ENCODE measurements at regions not wholly inside any gene's neighbourhood (a gene's known extent, or its start where the extent isn't known, plus 50 kb on each side); places are given as distances from the start of the nearest gene placed in this dataset.

- TF ChIP-seq EP300 (IDR thresholded peaks at IDR 0.05; ENCODE audit: borderline replicate concordance): no peak
- no peak for TF ChIP-seq FOXM1 (IDR thresholded peaks at IDR 0.05; ENCODE audit: borderline replicate concordance, low read depth)
- no peak for TF ChIP-seq USF1 (IDR thresholded peaks at IDR 0.05)
- TF ChIP-seq MAX (IDR thresholded peaks at IDR 0.05): no peak
- no peak for TF ChIP-seq EGR1 (IDR thresholded peaks at IDR 0.05)
- no peak for TF ChIP-seq TCF12 (IDR thresholded peaks at IDR 0.05; ENCODE audit: low read depth)
- no peak for TF ChIP-seq YY1 (IDR thresholded peaks at IDR 0.05; ENCODE audit: low read depth)
- TF ChIP-seq TAF1 (IDR thresholded peaks at IDR 0.05; ENCODE audit: low read depth): no peak
- no peak for TF ChIP-seq CREB1 (IDR thresholded peaks at IDR 0.05; ENCODE audit: low read depth)
- no peak for TF ChIP-seq TEAD4 (IDR thresholded peaks at IDR 0.05)
- no peak for TF ChIP-seq ZBTB7A (IDR thresholded peaks at IDR 0.05; ENCODE audit: low read depth)
Measured at GRCh38 chr14:22325676-22326400, 263.2 kb downstream of the DAD1 start.

GRCh38 chr14:22320362-22320750 is 268.7 kb downstream of the DAD1 start:
- TF ChIP-seq EP300 (IDR thresholded peaks at IDR 0.05; ENCODE audit: borderline replicate concordance) (no peak), RAD21 (IDR thresholded peaks at IDR 0.05; ENCODE audit: low read depth) (peak; percentile 37; the same call in 1 of the 2 replicates)

- TF ChIP-seq NFIC (IDR thresholded peaks at IDR 0.05): no peak
- TF ChIP-seq ZBTB7A (IDR thresholded peaks at IDR 0.05; ENCODE audit: low read depth): no peak
- TF ChIP-seq RAD21 (IDR thresholded peaks at IDR 0.05; ENCODE audit: low read depth): peak; percentile 77
- no peak for TF ChIP-seq YY1 (IDR thresholded peaks at IDR 0.05; ENCODE audit: low read depth)
Measured at GRCh38 chr14:22319526-22320361, 269.3 kb downstream of the DAD1 start.

- TF ChIP-seq MAX (IDR thresholded peaks at IDR 0.05): no peak
- TF ChIP-seq TAF1 (IDR thresholded peaks at IDR 0.05; ENCODE audit: low read depth): no peak
- TF ChIP-seq YY1 (IDR thresholded peaks at IDR 0.05; ENCODE audit: low read depth): no peak
- no peak for TF ChIP-seq REST (IDR thresholded peaks at IDR 0.05; ENCODE audit: low read depth)
- TF ChIP-seq EP300 (IDR thresholded peaks at IDR 0.05; ENCODE audit: borderline replicate concordance): no peak
- TF ChIP-seq RAD21 (IDR thresholded peaks at IDR 0.05; ENCODE audit: low read depth): no peak
- no peak for TF ChIP-seq FOXM1 (IDR thresholded peaks at IDR 0.05; ENCODE audit: borderline replicate concordance, low read depth)
- no peak for TF ChIP-seq NFIC (IDR thresholded peaks at IDR 0.05)
- TF ChIP-seq TEAD4 (IDR thresholded peaks at IDR 0.05): no peak
- no peak for TF ChIP-seq TCF12 (IDR thresholded peaks at IDR 0.05; ENCODE audit: low read depth)
- no peak for TF ChIP-seq USF1 (IDR thresholded peaks at IDR 0.05)
- TF ChIP-seq ZBTB7A (IDR thresholded peaks at IDR 0.05; ENCODE audit: low read depth): no peak
- no peak for TF ChIP-seq CEBPB (IDR thresholded peaks at IDR 0.05)
- no peak for TF ChIP-seq CREB1 (IDR thresholded peaks at IDR 0.05; ENCODE audit: low read depth)
- TF ChIP-seq EGR1 (IDR thresholded peaks at IDR 0.05): no peak
Measured at GRCh38 chr14:22318951-22319350, 270.1 kb downstream of the DAD1 start.

GRCh38 chr14:22316473-22316872 is 272.6 kb downstream of the DAD1 start:
- TF ChIP-seq CEBPB (IDR thresholded peaks at IDR 0.05) (peak; percentile 60), EGR1 (IDR thresholded peaks at IDR 0.05) (no peak)

- TF ChIP-seq TCF12 (IDR thresholded peaks at IDR 0.05; ENCODE audit: low read depth) (no peak), USF1 (IDR thresholded peaks at IDR 0.05) (no peak), CREB1 (IDR thresholded peaks at IDR 0.05; ENCODE audit: low read depth) (no peak), MAX (IDR thresholded peaks at IDR 0.05) (no peak), NFIC (IDR thresholded peaks at IDR 0.05) (no peak), FOXM1 (IDR thresholded peaks at IDR 0.05; ENCODE audit: borderline replicate concordance, low read depth) (no peak), YY1 (IDR thresholded peaks at IDR 0.05; ENCODE audit: low read depth) (no peak)
Measured at GRCh38 chr14:22315336-22315735, 273.7 kb downstream of the DAD1 start.
